Ectodermal cell (in vitro differentiated cells): ENCODE measurements at regions not wholly inside any gene's neighbourhood (a gene's known extent, or its start where the extent isn't known, plus 50 kb on each side); places are given as distances from the start of the nearest gene placed in this dataset.

Experiments used
- H3K27ac ChIP-seq: 2 replicates; pipeline ENCODE4 v1.7.0; 2013; ENCODE audit warnings: mild to moderate bottlenecking, low read depth, low read length; ENCODE audit not compliant: insufficient read depth, poor library complexity, severe bottlenecking
- H3K27me3 ChIP-seq: 2 replicates; pipeline ENCODE4 v1.7.0; 2013; ENCODE audit warnings: mild to moderate bottlenecking, low read length; ENCODE audit not compliant: insufficient read depth, control insufficient read depth, poor library complexity, severe bottlenecking
- H3K36me3 ChIP-seq: one replicate; pipeline ENCODE4 v1.7.0; 2013; ENCODE audit warnings: low read length; ENCODE audit not compliant: control insufficient read depth, insufficient read depth
- H3K4me1 ChIP-seq: one replicate; pipeline ENCODE4 v1.7.0; 2013; ENCODE audit warnings: low read length; ENCODE audit not compliant: control insufficient read depth, insufficient read depth
- H3K4me3 ChIP-seq: 2 replicates; pipeline ENCODE4 v1.7.0; 2013; ENCODE audit warnings: low read depth, low read length, control low read depth; ENCODE audit not compliant: insufficient read depth
- H3K9me3 ChIP-seq: 2 replicates; pipeline ENCODE4 v1.7.0; 2013; ENCODE audit warnings: mild to moderate bottlenecking, low read length, moderate library complexity; ENCODE audit not compliant: control insufficient read depth
- WGBS, 2 experiments: methylation state at CpG; one replicate each; pipeline ENCODE4 v1.1.7; 2013; ENCODE audit warnings: missing lambda C conversion rate in 2 of 2; 5-methylcytosine and 5-hydroxymethylcytosine counted together

GRCh38 chr9:73515216-73515615 lies 363.6 kb downstream of the ANXA1 start:
- H3K27ac ChIP-seq: no peak overlapping the region
- H3K36me3 ChIP-seq: no peaks in the 10 kb centered on the region
- H3K9me3 ChIP-seq: no peaks in the 10 kb centered on the region
- no peaks in the 10 kb centered on the region for H3K4me1 ChIP-seq
- H3K4me3 ChIP-seq: no peak overlapping the region
- no peaks in the 10 kb centered on the region for H3K27me3 ChIP-seq
- 85% methylated on average over 2 to 4 of the region's 4 CpGs for WGBS, 2 experiments

GRCh38 chr9:73523391-73523790 lies 371.7 kb downstream of the ANXA1 start:
- H3K4me1 ChIP-seq: no peaks in the 10 kb centered on the region
- no peaks in the 10 kb centered on the region for H3K36me3 ChIP-seq
- H3K9me3 ChIP-seq: no peaks in the 10 kb centered on the region
- WGBS, 2 experiments: 88 to 98% methylated on average over 1 to 2 of the region's 2 CpGs
- H3K27ac ChIP-seq: no peak overlapping the region
- no peaks in the 10 kb centered on the region for H3K27me3 ChIP-seq
- no peak overlapping the region for H3K4me3 ChIP-seq

- Histone ChIP-seq H3K27me3 (no peaks in the 10 kb centered on the region), H3K36me3 (no peaks in the 10 kb centered on the region), H3K4me3 (no peak overlapping the region), H3K27ac (no peak overlapping the region), H3K9me3 (no peaks in the 10 kb centered on the region), H3K4me1 (no peaks in the 10 kb centered on the region)
- WGBS, 2 experiments: 92% methylated on average over 1 of the region's 1 CpG; no CpG with 5 or more reads in 1 of the 2 experiments
Measured at GRCh38 chr9:73525350-73525749, 373.7 kb downstream of the ANXA1 start.

- H3K27ac ChIP-seq: no peak overlapping the region
- no peaks in the 10 kb centered on the region for H3K27me3 ChIP-seq
- H3K4me1 ChIP-seq: no peaks in the 10 kb centered on the region
- WGBS, 2 experiments: 91 to 96% methylated on average over 1 of the region's 1 CpG
- no peaks in the 10 kb centered on the region for H3K9me3 ChIP-seq
- no peak overlapping the region for H3K4me3 ChIP-seq
- no peaks in the 10 kb centered on the region for H3K36me3 ChIP-seq
Measured at GRCh38 chr9:73527521-73527920, 375.9 kb downstream of the ANXA1 start.

DNA sequence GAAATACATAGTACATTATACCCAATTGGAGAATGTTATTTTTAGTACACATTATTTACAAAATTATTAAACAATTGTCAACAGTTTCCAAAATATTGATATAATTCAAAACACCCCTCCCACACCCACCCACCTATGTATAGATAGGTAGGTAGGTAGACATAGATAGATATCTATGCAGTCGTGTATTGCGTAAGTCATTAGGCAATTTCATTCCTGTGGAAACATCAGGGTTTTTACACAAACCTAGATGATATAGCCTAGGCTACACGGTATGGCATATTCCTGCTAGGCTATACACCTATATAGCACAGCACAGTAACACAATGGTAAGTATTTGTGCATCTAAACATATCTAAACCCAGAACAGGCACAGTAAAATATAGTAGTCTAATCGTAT lies 377.3 kb downstream of the ANXA1 start:
- H3K36me3 ChIP-seq: no peaks in the 10 kb centered on the region
- H3K4me3 ChIP-seq: no peak overlapping the region
- no peak overlapping the region for H3K27ac ChIP-seq
- H3K4me1 ChIP-seq: no peaks in the 10 kb centered on the region
- no peaks in the 10 kb centered on the region for H3K27me3 ChIP-seq
- no peaks in the 10 kb centered on the region for H3K9me3 ChIP-seq
- 77 to 81% methylated on average over 3 to 4 of the region's 4 CpGs for WGBS, 2 experiments

DNA sequence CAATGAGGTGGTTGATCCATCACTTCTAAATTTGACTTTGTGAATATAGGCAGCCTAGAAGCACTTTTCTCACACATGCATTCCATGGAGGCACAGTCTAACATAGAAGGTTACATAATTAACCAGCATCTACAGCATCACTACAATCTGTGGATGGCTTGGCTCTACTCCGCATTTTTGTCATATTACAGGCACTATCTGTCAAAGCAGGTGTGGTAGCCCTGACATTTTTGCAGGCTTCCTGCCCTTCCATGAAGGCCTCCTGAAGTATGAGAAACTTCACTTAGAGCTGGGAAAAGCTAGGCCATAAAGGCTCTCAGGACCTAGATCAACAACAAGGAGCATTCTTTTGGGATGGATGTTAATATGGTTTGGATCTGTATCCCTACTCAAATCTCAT lies 378.0 kb downstream of the ANXA1 start:
- WGBS, 2 experiments: 87% methylated on average over 1 of the region's 1 CpG
- no peaks in the 10 kb centered on the region for H3K4me1 ChIP-seq
- no peak overlapping the region for H3K4me3 ChIP-seq
- no peaks in the 10 kb centered on the region for H3K36me3 ChIP-seq
- no peaks in the 10 kb centered on the region for H3K27me3 ChIP-seq
- no peak overlapping the region for H3K27ac ChIP-seq
- H3K9me3 ChIP-seq: no peaks in the 10 kb centered on the region

DNA sequence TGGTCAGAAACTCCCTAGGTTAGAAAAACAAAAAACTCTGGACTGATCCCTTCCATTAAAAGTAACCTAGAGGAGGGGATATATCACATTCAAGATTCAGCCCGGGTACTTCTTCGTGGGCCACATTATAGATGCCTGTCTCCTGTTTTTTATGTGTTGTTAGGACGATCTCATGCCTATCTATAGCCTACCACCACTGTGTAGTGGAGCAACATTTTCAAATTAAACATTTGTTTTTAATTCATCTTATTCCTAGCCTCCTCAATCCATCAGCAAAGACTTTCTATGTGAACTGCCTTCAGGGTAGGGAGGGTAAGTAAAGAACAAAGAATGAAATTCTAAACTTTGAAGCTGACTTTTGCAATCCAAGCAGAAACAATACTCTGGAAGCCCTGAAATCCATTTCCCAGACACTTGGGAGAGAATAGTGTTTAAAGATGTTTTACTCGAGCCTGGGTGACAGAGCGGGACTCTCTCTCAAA lies 379.4 kb downstream of the ANXA1 start:
- Histone ChIP-seq H3K4me1 (no peaks in the 10 kb centered on the region), H3K9me3 (no peaks in the 10 kb centered on the region), H3K36me3 (no peaks in the 10 kb centered on the region), H3K27me3 (no peaks in the 10 kb centered on the region), H3K27ac (no peak overlapping the region), H3K4me3 (no peak overlapping the region)
- WGBS, 2 experiments: 98 to 100% methylated on average over 2 to 4 of the region's 5 CpGs

DNA sequence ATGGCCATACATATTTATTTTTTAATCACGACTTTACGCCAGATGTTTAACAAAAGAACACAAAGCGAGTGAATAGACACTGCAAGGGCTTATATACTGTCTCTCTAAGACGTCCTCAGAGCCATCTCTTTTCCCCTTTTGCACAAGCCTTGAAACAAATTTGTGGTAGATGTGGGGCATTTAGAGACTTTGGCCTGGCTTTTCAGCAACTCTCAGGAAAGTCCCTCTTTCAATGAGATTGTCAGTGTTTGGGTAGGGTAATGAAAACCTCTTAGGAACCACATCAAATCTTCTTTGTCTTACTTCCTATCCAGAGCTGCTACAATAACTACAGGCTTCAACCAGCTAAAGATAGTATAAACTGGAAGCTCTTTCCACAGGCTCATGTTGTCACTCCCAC lies 380.0 kb downstream of the ANXA1 start:
- Histone ChIP-seq H3K27me3 (no peaks in the 10 kb centered on the region), H3K36me3 (no peaks in the 10 kb centered on the region), H3K4me3 (no peak overlapping the region), H3K4me1 (no peaks in the 10 kb centered on the region), H3K27ac (no peak overlapping the region), H3K9me3 (no peaks in the 10 kb centered on the region)
- WGBS, 2 experiments: 85 to 87% methylated on average over 3 of the region's 4 CpGs

GRCh38 chr9:73532985-73533384 lies 381.3 kb downstream of the ANXA1 start:
- Histone ChIP-seq H3K4me1 (no peaks in the 10 kb centered on the region), H3K9me3 (no peaks in the 10 kb centered on the region), H3K27me3 (no peaks in the 10 kb centered on the region), H3K4me3 (no peak overlapping the region), H3K27ac (no peak overlapping the region), H3K36me3 (no peaks in the 10 kb centered on the region)
- 89 to 90% methylated on average over 2 of the region's 4 CpGs for WGBS, 2 experiments

DNA sequence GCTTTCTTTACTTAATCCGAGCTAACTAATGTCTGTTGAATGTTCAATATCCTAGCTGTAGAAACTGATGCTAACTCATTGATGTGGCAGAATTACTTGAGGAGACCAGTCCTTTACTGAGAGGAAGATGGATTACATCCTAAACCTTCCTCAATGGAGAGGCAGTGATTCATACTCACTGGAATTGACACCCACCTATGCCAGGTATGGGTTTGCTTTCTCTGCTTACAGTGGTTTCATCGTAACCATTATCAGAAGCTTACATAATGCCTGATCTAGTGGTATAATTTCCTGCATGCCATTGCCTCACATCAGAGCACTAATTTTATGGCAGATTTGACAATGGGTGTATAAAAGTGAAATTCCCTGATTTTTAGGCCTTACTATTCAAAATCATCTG lies 384.7 kb downstream of the ANXA1 start:
- 100% methylated on average over 2 of the region's 2 CpGs for WGBS, 2 experiments
- Histone ChIP-seq H3K27me3 (no peaks in the 10 kb centered on the region), H3K4me3 (no peak overlapping the region), H3K36me3 (no peaks in the 10 kb centered on the region), H3K4me1 (no peaks in the 10 kb centered on the region), H3K9me3 (no peaks in the 10 kb centered on the region), H3K27ac (no peak overlapping the region)

DNA sequence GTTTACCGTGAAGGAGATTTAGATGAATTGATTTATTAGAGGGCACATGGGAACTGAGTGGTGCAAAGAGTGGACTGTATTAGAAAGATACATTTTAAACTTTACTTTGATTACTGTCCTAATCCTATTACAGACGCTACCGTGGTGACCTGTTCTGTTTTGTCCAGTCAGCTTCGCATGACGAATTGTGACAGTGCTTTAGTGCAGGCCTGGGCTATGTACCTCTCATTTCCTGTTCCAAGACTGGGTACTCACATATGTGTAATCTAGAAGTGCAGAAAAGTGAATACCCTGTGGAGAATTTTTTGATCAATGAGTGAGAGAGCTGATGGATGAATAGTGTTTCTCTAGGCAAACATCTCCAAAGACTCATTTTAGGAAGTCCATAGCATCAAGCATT lies 385.9 kb downstream of the ANXA1 start:
- Histone ChIP-seq H3K36me3 (no peaks in the 10 kb centered on the region), H3K4me1 (no peaks in the 10 kb centered on the region), H3K27ac (no peak overlapping the region), H3K9me3 (no peaks in the 10 kb centered on the region), H3K4me3 (no peak overlapping the region), H3K27me3 (no peaks in the 10 kb centered on the region)
- 93 to 96% methylated on average over 4 to 5 of the region's 5 CpGs for WGBS, 2 experiments
